SIG-M5 treated with dmso at 0.1 percent for 504 hours (cell line): ENCODE measurements at regions not wholly inside any gene's neighbourhood (a gene's known extent, or its start where the extent isn't known, plus 50 kb on each side); places are given as distances from the start of the nearest gene placed in this dataset.

Source experiments
- DNase-seq: peaks from one replicate; lab custom pipeline; 2025; ENCODE audit not compliant: unreplicated experiment; lab: John Stamatoyannopoulos, UW

DNA sequence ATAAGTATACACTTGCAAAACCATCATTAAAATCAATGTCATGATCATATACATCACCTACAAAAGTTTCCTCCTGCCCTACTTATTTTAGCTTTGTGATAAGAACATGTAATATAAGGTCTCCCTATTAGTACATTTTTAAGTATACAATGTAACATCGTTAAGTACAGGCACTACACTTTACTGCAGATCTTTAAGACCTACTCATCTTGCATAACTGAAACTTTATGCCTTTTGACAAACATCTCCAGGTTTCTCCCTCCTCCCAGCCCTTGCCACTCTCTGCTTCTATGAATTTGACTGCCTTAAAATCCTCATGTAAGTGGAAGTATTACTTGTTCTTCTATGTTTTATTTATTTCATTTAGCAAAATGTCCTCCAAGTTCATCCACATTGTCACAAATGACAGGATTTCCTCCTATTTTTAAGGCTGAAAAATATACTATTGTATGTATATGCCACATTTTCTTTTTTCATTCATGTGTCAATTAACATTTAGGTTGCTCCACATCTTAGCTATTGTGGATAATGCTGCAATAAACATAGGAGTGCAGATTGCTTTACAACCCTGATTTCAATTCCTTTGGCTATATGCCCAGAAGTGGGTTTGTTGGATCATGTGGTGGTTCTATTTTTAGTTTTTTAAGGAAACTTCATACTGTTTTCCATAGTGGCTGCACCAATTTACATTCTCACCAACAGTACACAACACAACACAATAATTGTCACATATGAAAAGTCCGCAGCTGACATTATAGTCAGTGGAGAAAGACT, 471.1 kb upstream of the ANO3 start:
- no peak for DNase-seq

DNA sequence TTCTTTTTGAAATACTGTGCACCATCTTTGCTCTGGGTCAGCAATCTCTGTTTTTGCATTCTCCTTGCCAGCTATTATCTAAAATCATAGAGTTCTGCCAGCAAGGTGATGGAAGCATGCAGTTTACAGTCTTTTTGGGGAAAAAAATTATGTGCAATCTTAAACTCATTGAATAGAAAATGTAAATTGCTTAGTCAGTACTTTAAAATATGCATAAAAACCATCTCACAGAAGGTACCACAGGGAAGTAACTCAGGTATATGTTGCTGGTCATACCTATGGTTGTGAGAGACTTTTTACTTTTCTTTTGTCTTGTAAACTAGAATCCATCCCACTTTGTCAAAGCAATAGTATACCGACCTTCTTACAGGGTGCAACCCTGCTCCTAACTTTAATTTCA, 469.8 kb upstream of the ANO3 start:
- DNase-seq = no peak

DNA sequence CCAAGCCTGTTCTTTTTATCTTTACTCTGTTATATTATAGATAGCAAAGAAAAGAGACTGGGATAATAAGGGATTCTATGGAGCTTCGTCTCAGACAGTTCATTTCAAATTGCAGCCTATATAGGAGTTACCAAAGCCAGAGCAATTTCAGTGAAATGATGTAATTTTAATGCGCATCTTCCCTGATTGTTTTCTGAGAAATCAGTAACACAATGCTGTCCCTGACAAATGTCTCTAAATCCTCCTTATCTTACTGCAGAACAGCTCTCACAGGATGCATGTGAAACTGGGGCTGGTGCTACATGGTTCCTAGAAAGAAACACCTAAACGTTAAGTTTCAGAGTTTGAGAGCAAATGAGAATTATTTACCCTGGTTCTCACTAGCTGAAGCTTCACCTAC, 467.9 kb upstream of the ANO3 start:
- no peak for DNase-seq

DNA sequence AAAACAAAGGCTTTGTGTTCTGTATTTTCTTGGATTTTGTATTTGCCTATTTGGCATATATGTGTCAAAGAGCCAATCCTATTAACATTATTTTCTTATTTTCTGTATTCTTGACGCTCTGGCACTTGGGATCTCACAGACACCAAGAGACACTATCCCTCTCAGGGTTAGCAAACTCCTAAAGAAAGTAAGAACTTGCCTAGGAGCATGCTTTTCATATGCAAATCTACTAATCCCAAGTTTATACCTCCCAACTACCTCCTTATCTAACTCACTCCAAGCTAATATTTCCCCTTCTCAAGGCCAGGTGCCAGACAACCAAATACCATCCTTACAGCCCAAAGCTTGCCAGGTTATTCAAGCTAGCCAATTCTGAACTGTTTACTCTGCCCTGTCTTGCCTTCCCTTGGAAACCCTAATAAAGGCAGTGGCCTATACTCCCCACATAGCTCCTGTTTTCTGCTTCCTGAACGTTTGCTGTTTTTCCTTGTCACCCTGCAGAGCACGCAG, 455.4 kb upstream of the ANO3 start:
- no peak for DNase-seq

DNA sequence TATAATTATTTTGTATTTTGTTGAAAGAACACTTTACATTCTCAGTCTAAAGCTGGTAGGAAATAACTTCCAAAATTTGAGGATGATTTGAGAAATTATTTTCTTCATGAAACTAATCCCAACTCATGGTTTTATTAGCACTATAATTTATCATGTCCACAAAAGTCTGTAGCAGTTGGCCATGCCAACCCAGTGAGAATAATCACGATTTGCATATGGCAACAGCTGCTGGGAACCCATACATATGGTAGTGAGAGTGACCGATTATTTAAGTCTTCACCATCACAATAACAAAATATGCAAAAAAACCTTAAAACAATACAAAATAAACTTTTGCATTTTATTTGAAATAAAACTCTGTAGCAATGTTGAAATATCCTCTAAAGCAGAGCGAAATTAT, 445.9 kb upstream of the ANO3 start:
- no peak for DNase-seq

DNA sequence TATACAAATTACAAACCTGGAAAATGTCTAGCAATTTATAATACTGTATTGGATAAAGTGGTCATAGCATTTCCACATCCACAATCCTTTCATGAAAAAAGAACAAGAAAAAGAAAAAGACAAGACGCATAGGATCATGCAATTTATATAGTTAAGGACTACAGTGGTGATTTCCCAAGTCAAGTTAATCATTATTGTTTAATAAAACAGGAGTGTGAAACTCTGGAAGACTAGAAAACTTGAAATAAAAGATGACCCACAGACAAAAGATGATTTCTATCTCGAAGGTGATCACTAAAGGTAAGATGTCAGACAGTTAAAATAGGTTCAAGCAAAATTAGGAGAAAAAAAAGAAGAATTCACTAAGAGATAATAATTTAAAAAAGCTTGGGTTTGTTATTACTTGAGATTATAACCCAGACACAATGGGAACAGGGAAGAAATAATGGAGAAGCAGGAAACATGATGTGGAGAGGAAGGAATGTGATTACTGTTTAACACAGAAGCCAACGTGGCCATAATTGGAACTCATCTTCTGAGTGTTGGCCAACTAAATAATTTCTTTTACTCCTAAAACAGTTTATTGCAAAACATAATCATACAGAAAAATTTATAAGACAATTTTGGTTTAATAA, 441.2 kb upstream of the ANO3 start:
- no peak for DNase-seq

DNA sequence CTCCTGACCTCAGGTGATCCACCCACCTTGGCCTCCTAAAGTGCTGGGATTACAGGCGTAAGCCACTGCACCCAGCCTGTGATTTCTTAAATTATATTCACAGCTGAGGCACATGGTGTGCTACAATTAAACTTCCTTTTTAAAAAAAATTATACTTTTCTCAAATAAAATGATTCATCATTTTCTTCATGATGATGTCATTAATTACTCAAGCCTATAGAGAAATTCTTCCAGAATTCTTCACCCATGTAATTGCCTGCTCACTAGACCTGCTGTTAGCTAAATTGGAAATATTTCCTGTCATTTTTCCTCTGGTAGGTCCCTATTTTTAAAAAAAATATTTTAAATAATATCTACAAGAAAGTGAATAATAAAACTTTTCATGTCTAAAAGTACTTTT, 440.0 kb upstream of the ANO3 start:
- no peak for DNase-seq

DNA sequence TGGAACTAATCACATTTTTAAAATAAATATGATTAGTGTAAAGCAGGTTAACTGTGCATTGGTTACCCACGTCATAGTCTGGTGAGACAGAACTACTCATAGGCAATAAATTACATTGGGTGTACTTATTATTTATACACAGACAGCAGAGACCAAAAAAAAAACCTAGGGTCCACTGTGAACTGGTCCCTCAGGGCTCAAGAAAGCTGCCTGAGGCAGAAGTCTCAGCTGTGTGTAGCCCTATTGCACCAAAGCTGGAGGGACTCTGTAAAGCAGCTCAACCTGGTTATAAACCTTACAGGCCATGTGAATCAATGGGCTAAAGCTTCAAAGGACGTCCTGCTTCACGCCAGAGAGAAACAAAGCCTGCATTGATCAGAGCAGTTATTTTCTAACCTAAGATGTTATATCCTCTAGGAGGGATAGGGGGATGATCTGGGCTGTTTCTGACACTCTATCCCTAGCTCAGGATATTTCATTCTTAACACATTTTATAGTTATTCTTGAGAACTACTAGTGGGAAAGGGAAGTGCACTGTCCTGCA, 432.2 kb upstream of the ANO3 start:
- DNase-seq = no peak

DNA sequence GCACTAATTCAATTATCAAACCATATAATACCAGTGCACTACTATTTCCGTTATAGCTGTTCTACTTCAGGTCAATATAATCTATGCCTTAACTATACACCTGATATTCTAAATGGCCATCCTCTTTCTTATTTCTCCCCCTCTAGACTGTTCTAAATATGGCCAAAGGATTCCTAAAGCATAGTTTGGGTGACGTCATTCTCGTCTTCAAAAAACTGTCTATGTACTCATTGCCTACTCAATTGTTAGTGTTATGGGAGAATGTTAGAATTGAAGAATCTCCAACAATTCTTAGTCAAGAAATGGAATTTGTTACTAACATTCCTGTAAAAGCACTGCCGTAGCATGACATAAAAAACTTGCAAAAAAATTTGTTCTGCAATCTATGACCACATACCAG, 431.1 kb upstream of the ANO3 start:
- DNase-seq = no peak

DNA sequence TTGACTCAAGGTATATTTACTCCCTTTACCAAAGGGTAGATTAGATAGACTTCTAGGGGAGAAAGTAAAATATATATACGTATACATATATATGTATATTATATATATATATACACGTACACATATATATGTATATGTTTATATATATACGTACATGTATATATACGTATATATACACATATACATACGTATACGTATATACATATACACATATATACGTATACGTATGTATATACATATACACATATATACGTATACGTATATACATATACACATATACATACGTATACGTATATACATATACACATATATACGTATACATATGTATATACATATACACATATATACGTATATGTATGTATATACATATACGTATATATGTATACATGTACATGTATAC, 430.5 kb upstream of the ANO3 start:
- DNase-seq = no peak

DNA sequence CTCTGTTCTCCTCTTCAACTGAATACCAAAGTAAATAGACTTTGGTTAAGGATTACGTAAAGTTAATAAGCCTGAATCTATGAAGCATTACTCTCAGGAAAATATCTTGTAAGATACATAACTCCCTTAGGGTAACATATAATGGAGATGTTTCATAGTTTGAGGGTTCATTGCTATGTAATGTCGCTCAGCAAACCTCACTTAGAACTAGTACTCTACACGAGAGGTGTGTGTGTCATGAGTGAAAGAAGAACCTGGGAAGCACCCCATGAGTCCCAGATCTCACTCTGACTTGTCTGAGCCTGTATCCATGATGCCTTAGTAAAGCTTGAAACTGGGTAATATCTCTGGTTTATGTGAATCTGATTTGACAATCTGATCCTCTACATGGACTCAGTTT, 429.5 kb upstream of the ANO3 start:
- no peak for DNase-seq

DNA sequence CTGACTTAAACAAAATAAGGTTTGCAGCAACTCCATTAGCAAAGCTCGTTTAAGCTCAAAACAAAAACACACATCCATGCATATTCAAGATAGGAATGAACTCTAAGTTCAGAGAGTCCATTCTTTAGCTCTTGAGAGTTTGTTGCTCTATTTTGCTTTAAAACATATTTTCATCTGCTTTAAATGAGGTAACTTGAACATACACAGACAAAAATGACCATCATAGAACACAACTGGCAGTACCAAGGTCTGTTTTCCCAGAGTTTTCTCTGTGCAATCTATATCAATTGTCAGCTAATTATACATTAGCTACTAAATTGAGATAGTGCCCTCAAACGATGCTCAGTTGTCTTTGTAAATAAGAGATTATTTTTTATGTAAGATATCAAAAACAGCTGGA, 423.2 kb upstream of the ANO3 start:
- DNase-seq = no peak

DNA sequence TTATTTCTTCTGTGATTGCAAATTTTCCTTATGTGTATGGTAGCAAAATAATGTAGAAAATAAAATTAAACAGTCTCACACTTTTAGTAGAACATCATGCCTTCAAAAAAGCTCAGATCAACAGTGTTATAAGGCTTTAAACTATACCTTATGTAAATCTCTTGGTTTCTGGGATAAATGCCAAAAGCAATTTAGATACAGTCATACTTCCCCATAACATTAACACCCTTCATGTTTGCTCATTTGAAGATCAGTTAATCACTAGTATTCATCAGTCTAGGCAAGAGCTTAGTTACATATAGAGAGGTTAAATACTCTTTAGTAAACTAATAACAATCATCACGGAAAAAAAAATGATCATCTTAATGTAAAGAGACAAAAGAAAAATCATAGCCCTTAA, 421.8 kb upstream of the ANO3 start:
- DNase-seq = no peak

DNA sequence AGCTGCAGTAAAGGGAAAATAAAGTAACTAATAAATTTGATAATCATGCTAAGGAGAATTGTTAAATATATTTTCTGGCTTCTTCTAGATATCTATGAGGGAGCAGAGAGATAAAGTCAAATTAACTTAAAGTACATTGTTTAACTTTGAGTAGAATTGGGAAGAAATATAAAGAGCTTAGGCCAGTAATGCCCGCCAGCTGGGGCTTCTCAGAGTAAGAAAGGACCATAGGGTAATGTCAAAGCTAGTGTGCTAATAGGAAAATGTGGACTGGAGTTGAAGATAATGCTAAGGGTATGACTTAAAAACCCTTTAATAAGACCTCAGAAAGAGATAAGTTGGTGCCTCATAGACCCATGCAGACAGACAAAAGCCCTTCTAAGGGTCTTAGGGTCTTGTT, 411.6 kb upstream of the ANO3 start:
- DNase-seq = no peak

DNA sequence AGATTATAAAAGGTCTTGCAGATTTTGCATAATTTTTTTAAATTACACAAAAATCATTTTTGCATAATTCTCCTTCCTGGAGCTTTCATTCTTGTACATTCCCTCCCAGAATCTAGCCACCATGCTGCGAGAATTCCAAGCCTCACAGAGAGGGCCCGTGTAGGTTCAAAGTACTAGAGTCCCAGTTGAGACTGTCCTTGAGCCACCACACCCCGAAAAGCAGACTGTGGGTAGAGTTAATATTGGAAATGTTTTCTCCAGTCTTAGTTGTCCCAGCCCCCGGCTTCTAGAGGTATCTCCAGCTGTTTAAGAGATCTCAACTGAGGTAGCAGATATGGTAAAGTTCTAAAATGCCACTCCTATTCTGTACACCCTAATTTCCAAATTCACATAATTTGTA, 407.3 kb upstream of the ANO3 start:
- DNase-seq = no peak

DNA sequence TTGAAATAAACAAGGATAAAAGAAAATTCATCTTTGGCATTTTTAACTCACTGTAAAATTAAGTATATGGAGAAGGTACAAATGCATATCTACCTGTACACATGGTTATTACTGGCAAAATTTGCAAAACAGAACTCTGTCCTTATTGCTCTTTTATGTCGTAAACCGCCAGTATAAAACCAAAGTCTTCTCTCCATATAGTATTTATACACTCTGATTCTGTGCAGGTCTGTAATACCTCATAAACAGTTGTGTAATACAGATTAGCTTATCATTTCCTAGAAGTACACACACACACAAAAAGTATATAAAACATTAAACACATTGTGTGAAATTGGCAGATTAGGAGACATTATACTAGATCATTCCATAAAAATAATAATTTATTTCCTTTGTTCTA, 406.6 kb upstream of the ANO3 start:
- no peak for DNase-seq

DNA sequence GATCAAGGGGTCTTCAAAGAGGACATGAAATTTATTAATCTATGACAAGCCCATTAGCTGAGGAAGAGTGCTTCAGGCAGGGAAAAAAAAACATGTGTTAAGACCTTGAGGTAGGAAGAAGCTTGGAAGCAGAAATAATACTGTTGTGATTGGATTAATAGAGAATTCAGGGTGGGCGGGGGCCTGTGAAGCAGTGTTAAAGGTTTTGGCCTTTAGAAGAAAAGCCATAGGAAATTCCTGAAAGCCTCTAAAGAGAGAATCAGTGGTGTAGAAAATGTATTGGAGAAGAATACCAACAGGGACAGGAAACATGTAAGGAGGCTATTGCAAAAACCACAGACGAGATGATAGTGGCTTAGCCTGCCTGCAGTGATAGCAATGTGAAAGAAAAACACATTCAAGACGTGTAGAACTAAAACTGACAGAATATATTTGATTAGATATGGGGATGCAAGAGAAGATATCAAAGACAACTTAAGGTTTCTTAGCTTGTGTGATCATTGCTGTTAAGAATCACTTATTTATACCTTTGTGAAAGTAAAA, 404.4 kb upstream of the ANO3 start:
- DNase-seq = no peak

DNA sequence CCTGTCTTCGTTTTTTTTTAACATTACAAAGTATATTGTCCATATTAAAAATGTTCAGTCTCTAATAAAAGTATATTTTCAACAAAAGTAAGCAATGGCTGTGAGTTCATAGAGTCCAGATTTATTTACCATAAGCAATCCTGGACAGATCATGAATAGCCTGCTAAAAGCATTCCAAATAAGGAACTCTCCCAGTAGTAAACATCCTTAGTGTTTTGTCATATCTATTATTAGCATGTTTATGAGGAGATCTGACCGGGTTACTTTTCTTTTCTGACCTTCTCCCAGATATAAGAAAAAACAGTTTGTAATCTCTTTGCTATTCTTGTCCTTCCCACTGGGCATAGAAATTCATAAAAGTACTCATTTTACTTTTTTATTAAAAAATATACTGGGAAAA, 403.9 kb upstream of the ANO3 start:
- DNase-seq = no peak

DNA sequence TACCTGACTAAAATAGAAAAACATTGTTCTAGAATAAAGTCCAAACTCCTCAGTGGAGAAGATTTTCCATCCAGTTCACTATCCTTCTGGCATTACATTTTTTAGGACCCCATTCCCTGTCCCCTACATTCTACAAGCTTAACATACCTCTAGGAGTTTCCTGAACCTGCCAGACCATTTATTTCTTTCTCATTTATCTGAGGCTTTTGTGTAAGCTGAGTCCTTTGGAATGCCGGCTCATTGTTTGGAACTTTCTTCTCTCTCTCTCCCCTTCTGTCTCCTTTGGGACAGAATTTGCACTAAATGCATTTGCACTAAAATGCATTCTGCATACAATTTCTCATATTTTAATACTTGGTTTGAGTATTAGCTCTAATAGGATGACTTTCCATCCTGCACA, 393.0 kb upstream of the ANO3 start:
- DNase-seq = no peak

DNA sequence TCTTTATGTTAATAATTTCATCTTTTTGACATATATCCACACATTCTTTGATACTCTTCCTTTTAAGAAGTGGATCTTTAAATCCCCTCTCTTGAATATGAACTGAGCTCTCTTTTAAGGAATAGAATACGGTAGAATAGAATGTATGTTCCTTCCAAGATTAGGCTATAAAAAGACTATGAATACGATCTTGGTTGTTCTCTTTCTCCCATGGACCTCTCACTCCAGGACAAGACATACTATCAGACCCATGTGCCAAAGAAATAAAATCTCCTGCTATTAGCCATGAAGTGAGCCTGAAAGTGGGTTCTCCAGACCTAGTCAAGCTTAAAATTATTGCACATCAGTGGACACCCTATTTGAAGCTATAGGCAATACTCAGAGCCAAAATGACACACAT, 392.2 kb upstream of the ANO3 start:
- no peak for DNase-seq

DNA sequence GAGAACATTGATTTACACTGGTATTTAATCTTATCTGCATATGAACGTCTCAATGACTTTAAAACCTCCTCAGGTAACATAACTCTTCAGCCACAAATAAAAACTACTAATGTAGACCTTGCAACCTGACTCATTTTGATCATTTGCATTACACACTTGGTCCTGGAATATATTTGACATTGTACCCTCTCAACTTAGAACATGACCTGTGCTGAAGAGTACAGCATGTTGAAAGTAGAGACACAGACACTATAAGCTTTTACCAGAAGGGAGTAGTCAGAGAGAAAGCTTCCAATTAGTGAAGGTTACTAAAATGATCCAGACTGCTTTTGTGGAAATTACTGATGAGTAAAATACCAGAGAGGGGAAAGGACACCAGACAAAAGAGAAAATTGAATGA, 390.6 kb upstream of the ANO3 start:
- DNase-seq = no peak

DNA sequence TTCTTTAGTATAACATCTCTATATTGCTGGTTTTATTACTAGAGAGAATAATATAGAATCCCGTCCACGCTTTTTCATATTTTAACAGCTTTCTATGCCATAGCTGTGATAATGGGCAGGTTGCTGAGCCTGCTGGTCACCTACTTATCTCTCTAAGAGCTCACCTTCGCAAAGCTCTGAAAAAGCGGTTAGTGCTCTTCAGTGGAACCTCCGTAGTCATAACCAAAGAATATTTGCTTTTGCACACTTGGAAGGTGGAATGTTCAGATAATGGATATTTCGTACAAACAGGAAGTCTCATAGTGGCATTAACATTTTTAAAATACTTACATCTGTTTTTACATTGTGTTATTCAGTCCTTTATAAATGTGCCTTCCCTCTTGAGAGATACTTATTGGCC, 388.9 kb upstream of the ANO3 start:
- DNase-seq = no peak
